Endothelial cell of umbilical vein (primary cell): ENCODE measurements at regions not wholly inside any gene's neighbourhood (a gene's known extent, or its start where the extent isn't known, plus 50 kb on each side); places are given as distances from the start of the nearest gene placed in this dataset.

ENCODE experiments used
- BruUV-seq: library from RNA; stranded (reverse); fragments of 400-500 nt; replicated peaks from 2 replicates; lab custom pipeline; 2021; lab: Mats Ljungman, UMichigan
- CTCF ChIA-PET: fragments of 300-600, 350-600 bp; sonication (Branson Sonifier 250); formaldehyde crosslinking; loops from one replicate; lab custom pipeline; 2021; ENCODE audit warnings: antibody characterized with exemption, inconsistent platforms; lab: Charles Lee
- POLR2A ChIA-PET: fragments of 300-600, 350-600 bp; sonication (Branson Sonifier 250); formaldehyde crosslinking; loops from one replicate; lab custom pipeline; 2021; ENCODE audit warnings: antibody characterized with exemption, inconsistent platforms; lab: Charles Lee
- DNase-seq: peaks from one replicate; pipeline ENCODE4 v3.0.0-alpha.2; 2011; ENCODE audit warnings: low read depth, low spot score
- FAIRE-seq: peaks from 2 replicates; lab custom pipeline; 2011; peaks lifted over from hg19 to GRCh38; lab: Jason Lieb, UNC
- H2AFZ ChIP-seq: 2 replicates; pipeline ENCODE4 v1.6.0; 2012; ENCODE audit warnings: low read depth, low read length, control low read depth, inconsistent platforms
- H3K27ac ChIP-seq: 2 replicates; pipeline ENCODE4 v1.5.1; 2011; ENCODE audit warnings: low read depth, mild to moderate bottlenecking, control low read depth, low read length, moderate library complexity; ENCODE audit not compliant: insufficient read depth
- H3K27me3 ChIP-seq, 2 experiments: 2 replicates each; pipeline versions ENCODE4 v1.6.0 to v1.6.1; 2011; ENCODE audit warnings: low read length in 2 of 2, mixed read lengths in 1 of 2; ENCODE audit not compliant: control insufficient read depth in 2 of 2, insufficient read depth in 2 of 2
- H3K36me3 ChIP-seq, 2 experiments: 2 replicates in 1 of 2; 3 replicates in 1 of 2; pipeline ENCODE4 v1.5.1; 2011; ENCODE audit warnings: low read length in 2 of 2, mild to moderate bottlenecking in 1 of 2, moderate library complexity in 1 of 2; ENCODE audit not compliant: control insufficient read depth in 2 of 2, insufficient read depth in 2 of 2; ENCODE audit errors: extremely low read depth in 1 of 2
- H3K4me1 ChIP-seq: 3 replicates; pipeline ENCODE4 v1.5.1; 2011; ENCODE audit warnings: mild to moderate bottlenecking, low read length; ENCODE audit not compliant: control insufficient read depth, insufficient read depth; ENCODE audit errors: extremely low read depth
- H3K4me2 ChIP-seq: 2 replicates; pipeline ENCODE4 v1.6.1; 2011; ENCODE audit warnings: low read length, control low read depth, mixed read lengths; ENCODE audit not compliant: insufficient read depth
- H3K4me3 ChIP-seq, 3 experiments: fragments of 200-600 bp in 1 of 3; sonication (generic), shearing (Covaris generic) in 1 of 3; replicated peaks in 1 of 3; 2 replicates each; pipeline ENCODE4 v1.5.1; 2011 to 2016; ENCODE audit warnings: control low read depth in 3 of 3, low read length in 3 of 3, mild to moderate bottlenecking in 2 of 3, inconsistent platforms in 1 of 3, low read depth in 1 of 3, moderate library complexity in 1 of 3; ENCODE audit not compliant: insufficient read depth in 1 of 3
- H3K79me2 ChIP-seq: 2 replicates; pipeline ENCODE4 v1.6.0; 2012; ENCODE audit warnings: low read length, inconsistent platforms; ENCODE audit not compliant: control insufficient read depth, insufficient read depth
- H3K9ac ChIP-seq: replicated peaks from 2 replicates; pipeline ENCODE3; 2011; ENCODE audit warnings: low read length, control low read depth; ENCODE audit not compliant: insufficient read depth; ENCODE audit errors: extremely low read depth
- H3K9me1 ChIP-seq: replicated peaks from 3 replicates; pipeline ENCODE4 v1.6.0; 2011; ENCODE audit warnings: mild to moderate bottlenecking, low read length; ENCODE audit not compliant: control insufficient read depth, insufficient read depth; ENCODE audit errors: extremely low read depth
- H3K9me3 ChIP-seq: replicated peaks from 2 replicates; pipeline ENCODE4 v1.5.1; 2012; ENCODE audit warnings: low read length, inconsistent platforms; ENCODE audit not compliant: control insufficient read depth, insufficient read depth
- H4K20me1 ChIP-seq: replicated peaks from 2 replicates; pipeline ENCODE3; 2011; ENCODE audit warnings: mild to moderate bottlenecking, low read length; ENCODE audit not compliant: control insufficient read depth, insufficient read depth; ENCODE audit errors: extremely low read depth
- EZH2 ChIP-seq: IDR thresholded peaks from 2 replicates; pipeline ENCODE4 v1.6.1; 2012; ENCODE audit warnings: borderline replicate concordance, low read depth, mild to moderate bottlenecking, moderate library complexity, low read length, inconsistent platforms; ENCODE audit not compliant: severe bottlenecking
- FOS ChIP-seq: IDR thresholded peaks from 2 replicates; pipeline ENCODE4 v1.6.1; 2011; ENCODE audit warnings: mild to moderate bottlenecking, low read length, moderate library complexity, borderline replicate concordance; ENCODE audit not compliant: insufficient read depth
- GATA2 ChIP-seq: IDR thresholded peaks from 2 replicates; pipeline ENCODE4 v1.7.0; 2011; ENCODE audit warnings: low read depth, mild to moderate bottlenecking, moderate library complexity, mixed read lengths, low read length; ENCODE audit not compliant: insufficient read length, insufficient read depth
- JUN ChIP-seq: IDR thresholded peaks from 2 replicates; pipeline ENCODE4 v1.6.1; 2011; ENCODE audit warnings: borderline replicate concordance, low read depth; ENCODE audit not compliant: insufficient read length, insufficient read depth
- MYC ChIP-seq: IDR thresholded peaks from one replicate; pipeline ENCODE4 v1.6.1; 2011; ENCODE audit warnings: mild to moderate bottlenecking, low read depth, low read length
- POLR2A ChIP-seq: IDR thresholded peaks from 2 replicates; pipeline ENCODE4 v1.6.1; 2012; ENCODE audit warnings: low read depth, mild to moderate bottlenecking, control low read depth, low read length
- POLR2AphosphoS5 ChIP-seq: IDR thresholded peaks from 2 replicates; pipeline ENCODE4 v1.6.1; 2012; ENCODE audit warnings: low read depth, mild to moderate bottlenecking, control low read depth, low read length, moderate library complexity; ENCODE audit not compliant: insufficient read depth
- dilution Hi-C: fragments of 300-500 bp; cut with MboI; formaldehyde crosslinking; loops from one replicate; pipeline ENCODE4 v1.15.0; 2019; ENCODE audit warnings: low sequenced_read_pairs; ENCODE audit not compliant: extremely low pct_ligation_motif_present
- intact Hi-C: fragments of 100-400 bp; cut with micrococcal nuclease; formaldehyde crosslinking; loops from one replicate; pipeline ENCODE4 v1.10.0; 2022
- TF ChIP-seq, protein P1 (sequence below), 2 donors: IDR thresholded peaks; 1 replicate in 1 of 2; 2 replicates in 1 of 2; pipeline ENCODE4 v1.5.1; 2011; ENCODE audit warnings: low read length in 2 of 2, mild to moderate bottlenecking in 2 of 2, moderate library complexity in 2 of 2, control low read depth in 1 of 2, inconsistent platforms in 1 of 2, low read depth in 1 of 2; ENCODE audit not compliant: insufficient read depth in 1 of 2; ENCODE audit errors: extremely low read depth in 1 of 2
- TF ChIP-seq, protein P2 (sequence below): IDR thresholded peaks from 2 replicates; pipeline ENCODE4 v1.6.1; 2011; ENCODE audit not compliant: insufficient read depth, insufficient read length

DNA sequence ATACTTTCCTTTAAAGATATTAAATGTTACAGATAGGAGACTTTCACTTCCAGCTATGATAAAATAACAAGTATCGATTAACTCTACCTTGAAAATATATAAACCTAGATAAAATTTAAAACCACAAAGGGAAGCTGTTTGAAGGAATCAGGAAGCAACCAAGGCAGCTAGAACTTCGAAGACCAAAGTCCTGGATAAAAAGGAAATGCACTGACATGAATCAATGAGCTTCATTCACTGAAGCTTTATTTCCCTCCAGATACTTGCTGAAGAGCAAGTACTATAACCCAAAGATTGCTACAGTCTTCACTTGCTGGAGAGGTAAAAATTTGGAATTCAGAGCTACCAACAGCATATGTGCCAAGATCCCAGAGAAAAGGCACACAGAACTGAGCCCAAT, 144.1 kb downstream of the PIK3R1 start:
- TF ChIP-seq GATA2 (no peak), MYC (no peak), POLR2A (no peak), EZH2 (no peak), POLR2AphosphoS5 (no peak), JUN (no peak), FOS (no peak)
- TF ChIP-seq, protein P1, sequence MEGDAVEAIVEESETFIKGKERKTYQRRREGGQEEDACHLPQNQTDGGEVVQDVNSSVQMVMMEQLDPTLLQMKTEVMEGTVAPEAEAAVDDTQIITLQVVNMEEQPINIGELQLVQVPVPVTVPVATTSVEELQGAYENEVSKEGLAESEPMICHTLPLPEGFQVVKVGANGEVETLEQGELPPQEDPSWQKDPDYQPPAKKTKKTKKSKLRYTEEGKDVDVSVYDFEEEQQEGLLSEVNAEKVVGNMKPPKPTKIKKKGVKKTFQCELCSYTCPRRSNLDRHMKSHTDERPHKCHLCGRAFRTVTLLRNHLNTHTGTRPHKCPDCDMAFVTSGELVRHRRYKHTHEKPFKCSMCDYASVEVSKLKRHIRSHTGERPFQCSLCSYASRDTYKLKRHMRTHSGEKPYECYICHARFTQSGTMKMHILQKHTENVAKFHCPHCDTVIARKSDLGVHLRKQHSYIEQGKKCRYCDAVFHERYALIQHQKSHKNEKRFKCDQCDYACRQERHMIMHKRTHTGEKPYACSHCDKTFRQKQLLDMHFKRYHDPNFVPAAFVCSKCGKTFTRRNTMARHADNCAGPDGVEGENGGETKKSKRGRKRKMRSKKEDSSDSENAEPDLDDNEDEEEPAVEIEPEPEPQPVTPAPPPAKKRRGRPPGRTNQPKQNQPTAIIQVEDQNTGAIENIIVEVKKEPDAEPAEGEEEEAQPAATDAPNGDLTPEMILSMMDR (IDR thresholded peaks at IDR 0.05; ENCODE audit: extremely low read depth in 1 of 2, insufficient read depth in 1 of 2, low read depth in 1 of 2, low read length in 2 of 2) = no peak
- TF ChIP-seq, protein P2, sequence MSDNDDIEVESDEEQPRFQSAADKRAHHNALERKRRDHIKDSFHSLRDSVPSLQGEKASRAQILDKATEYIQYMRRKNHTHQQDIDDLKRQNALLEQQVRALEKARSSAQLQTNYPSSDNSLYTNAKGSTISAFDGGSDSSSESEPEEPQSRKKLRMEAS = no peak
- intact Hi-C loops (no loop called here), dilution Hi-C loops (no loop called here)
- Histone ChIP-seq H3K9me1 (peaks cover 2% of the 10 kb centered on the region), H3K27me3 (peaks cover 0 to 4% of the 10 kb centered on the region in 2 experiments), H3K36me3 (no peaks in the 10 kb centered on the region), H3K4me1 (no peaks in the 10 kb centered on the region), H3K9ac (no peak overlapping the region), H3K79me2 (no peaks in the 10 kb centered on the region), H2AFZ (no peak overlapping the region), H3K4me2 (no peak overlapping the region), H4K20me1 (no peaks in the 10 kb centered on the region), H3K27ac (no peak overlapping the region), H3K4me3 (no peak overlapping the region), H3K9me3 (no peaks in the 10 kb centered on the region)
- FAIRE-seq = no peak
- POLR2A ChIA-PET = no interaction called here
- CTCF ChIA-PET = interaction anchor here (0.7 to 1.7 kb wide), 4 partner anchors 11 to 78 kb away, joined by 3 to 5 read pairs (median 4); no protein-coding TSS in a partner anchor
- DNase-seq = no peak
- BruUV-seq = no TSS peak
